ENCODE measurements at regions not wholly inside any gene's neighbourhood (a gene's known extent, or its start where the extent isn't known, plus 50 kb on each side); places are given as distances from the start of the nearest gene placed in this dataset.

DNA sequence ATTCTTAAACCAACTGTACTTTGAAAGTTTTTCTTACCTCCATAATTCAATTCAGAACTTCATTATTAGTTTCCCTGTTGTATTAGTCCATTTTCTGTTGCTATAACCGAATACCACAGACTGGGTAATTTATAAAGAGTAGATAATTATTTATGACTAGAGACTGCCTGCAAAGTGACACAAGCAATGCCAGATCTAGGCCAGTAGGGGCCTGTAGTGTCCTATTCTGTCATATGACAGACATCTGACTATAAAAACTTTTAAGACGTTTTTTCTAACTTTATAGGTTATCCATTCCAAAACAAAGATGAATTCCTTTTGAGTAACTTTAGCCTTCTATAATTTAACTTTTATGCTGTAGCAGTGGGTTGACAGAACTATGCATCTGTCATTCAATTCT, 2783.8 kb downstream of the PCDH9 start:
- TF ChIP-seq TARDBP (IDR thresholded peaks at IDR 0.05) (no peak), ELF4 (IDR thresholded peaks at IDR 0.05) (no peak), BHLHE40 (IDR thresholded peaks at IDR 0.05; ENCODE audit: borderline replicate concordance) (no peak)

Measured in HEK293T (cell line).